ENCODE measurements at regions not wholly inside any gene's neighbourhood (a gene's known extent, or its start where the extent isn't known, plus 50 kb on each side); places are given as distances from the start of the nearest gene placed in this dataset.

DNA sequence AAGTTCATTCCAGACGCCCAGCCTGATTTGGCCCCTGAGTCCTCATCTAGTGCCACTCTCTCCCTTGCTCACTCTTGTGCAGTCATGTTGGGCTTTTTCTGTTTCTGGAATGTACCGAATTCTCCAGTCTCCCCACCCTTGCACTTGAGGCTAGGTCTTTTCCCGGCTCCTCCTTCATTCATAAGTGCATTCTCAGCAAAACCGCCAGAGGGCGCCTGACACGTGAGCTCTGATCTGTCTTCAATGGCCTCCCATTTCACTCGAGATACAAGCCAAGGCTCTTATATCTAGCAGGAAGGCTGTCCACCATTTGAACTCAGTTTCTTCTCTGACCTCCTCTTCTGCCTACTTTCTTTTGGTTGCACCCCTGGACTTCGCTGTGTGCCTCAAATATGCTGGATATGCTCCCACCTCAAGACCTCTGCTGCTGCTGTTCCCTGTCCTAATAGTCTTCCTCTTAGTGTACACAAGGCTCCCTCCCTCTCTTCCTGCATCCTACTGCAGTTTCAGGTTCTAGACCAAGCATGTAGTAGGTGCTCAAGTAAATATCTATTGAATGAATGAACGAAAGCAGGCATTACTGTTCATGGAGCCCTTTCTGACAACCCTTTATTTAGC lies 568.1 kb upstream of the WWC1 start (continued):
- no peak for TF ChIP-seq ZNF18 (CRISPR knock-in tag; IDR thresholded peaks at IDR 0.05; ENCODE audit: insufficient replicate concordance)
- TF ChIP-seq ZNF207 (IDR thresholded peaks at IDR 0.05; ENCODE audit: borderline replicate concordance): no peak
- TF ChIP-seq RNF2 (conservative IDR thresholded peaks at IDR 0.05; ENCODE audit: low read depth): no peak
- TF ChIP-seq GPN1 (CRISPR knock-in tag; IDR thresholded peaks at IDR 0.05; ENCODE audit: borderline replicate concordance): no peak
- TF ChIP-seq ATRX (CRISPR knock-in tag; IDR thresholded peaks at IDR 0.05; ENCODE audit: borderline replicate concordance): no peak
- no peak for TF ChIP-seq NFYB (CRISPR knock-in tag; IDR thresholded peaks at IDR 0.05)
- no peak for TF ChIP-seq ZNF883 (CRISPR knock-in tag; IDR thresholded peaks at IDR 0.05; ENCODE audit: not compliant biosample characterization)
- no peak for TF ChIP-seq ZBED4 (CRISPR knock-in tag; IDR thresholded peaks at IDR 0.05; ENCODE audit: borderline replicate concordance)
- no peak for TF ChIP-seq ZNF720 (CRISPR knock-in tag; IDR thresholded peaks at IDR 0.05)
- TF ChIP-seq, protein P1, sequence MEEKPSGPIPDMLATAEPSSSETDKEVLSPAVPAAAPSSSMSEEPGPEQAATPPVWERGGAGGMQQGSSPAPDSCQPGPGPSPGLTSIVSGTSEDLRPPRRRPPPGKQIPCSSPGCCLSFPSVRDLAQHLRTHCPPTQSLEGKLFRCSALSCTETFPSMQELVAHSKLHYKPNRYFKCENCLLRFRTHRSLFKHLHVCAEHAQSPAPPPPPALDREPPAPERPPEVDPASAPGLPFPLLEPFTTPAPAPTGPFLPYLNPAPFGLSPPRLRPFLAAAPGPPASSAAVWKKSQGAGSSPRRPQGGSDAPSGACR (CRISPR knock-in tag; IDR thresholded peaks at IDR 0.05): no peak
- TF ChIP-seq, protein P2, sequence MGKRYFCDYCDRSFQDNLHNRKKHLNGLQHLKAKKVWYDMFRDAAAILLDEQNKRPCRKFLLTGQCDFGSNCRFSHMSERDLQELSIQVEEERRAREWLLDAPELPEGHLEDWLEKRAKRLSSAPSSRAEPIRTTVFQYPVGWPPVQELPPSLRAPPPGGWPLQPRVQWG (CRISPR knock-in tag; IDR thresholded peaks at IDR 0.05; ENCODE audit: borderline replicate concordance, low read depth): no peak
- TF ChIP-seq PHB2 (IDR thresholded peaks at IDR 0.05; ENCODE audit: partially characterized antibody): no peak
- TF ChIP-seq, protein P3, sequence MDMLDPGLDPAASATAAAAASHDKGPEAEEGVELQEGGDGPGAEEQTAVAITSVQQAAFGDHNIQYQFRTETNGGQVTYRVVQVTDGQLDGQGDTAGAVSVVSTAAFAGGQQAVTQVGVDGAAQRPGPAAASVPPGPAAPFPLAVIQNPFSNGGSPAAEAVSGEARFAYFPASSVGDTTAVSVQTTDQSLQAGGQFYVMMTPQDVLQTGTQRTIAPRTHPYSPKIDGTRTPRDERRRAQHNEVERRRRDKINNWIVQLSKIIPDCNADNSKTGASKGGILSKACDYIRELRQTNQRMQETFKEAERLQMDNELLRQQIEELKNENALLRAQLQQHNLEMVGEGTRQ (IDR thresholded peaks at IDR 0.05; ENCODE audit: low read depth, low read length): no peak
- TF ChIP-seq, protein P3 (CRISPR knock-in tag; IDR thresholded peaks at IDR 0.05; ENCODE audit: borderline replicate concordance): no peak
- TF ChIP-seq, protein P4, sequence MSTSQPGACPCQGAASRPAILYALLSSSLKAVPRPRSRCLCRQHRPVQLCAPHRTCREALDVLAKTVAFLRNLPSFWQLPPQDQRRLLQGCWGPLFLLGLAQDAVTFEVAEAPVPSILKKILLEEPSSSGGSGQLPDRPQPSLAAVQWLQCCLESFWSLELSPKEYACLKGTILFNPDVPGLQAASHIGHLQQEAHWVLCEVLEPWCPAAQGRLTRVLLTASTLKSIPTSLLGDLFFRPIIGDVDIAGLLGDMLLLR (CRISPR knock-in tag; IDR thresholded peaks at IDR 0.05): no peak
- TF ChIP-seq SOX5 (CRISPR knock-in tag; IDR thresholded peaks at IDR 0.05; ENCODE audit: borderline replicate concordance): no peak
- TF ChIP-seq ZNF570 (CRISPR knock-in tag; IDR thresholded peaks at IDR 0.05; ENCODE audit: borderline replicate concordance): no peak
- TF ChIP-seq ZNF557 (CRISPR knock-in tag; IDR thresholded peaks at IDR 0.05): no peak
- TF ChIP-seq ZNF674 (CRISPR knock-in tag; IDR thresholded peaks at IDR 0.05; ENCODE audit: low read depth): no peak
- no peak for TF ChIP-seq ZFYVE20 (CRISPR knock-in tag; IDR thresholded peaks at IDR 0.05; ENCODE audit: borderline replicate concordance, low read depth)
- TF ChIP-seq RBFOX2 (IDR thresholded peaks at IDR 0.05; ENCODE audit: low read depth, low read length): no peak
- no peak for TF ChIP-seq ETV5 (CRISPR knock-in tag; IDR thresholded peaks at IDR 0.05; ENCODE audit: borderline replicate concordance)
